Vagina (tissue), 2 donors: ENCODE measurements at regions not wholly inside any gene's neighbourhood (a gene's known extent, or its start where the extent isn't known, plus 50 kb on each side); places are given as distances from the start of the nearest gene placed in this dataset.

ENCODE experiments used
- DNase-seq, 2 donors: peaks; one replicate each; pipeline ENCODE4 v3.0.0-alpha.2; 2017; ENCODE audit errors: extremely low spot score in 2 of 2
- H3K27ac ChIP-seq: fragments of 200-600 bp; sonication (generic); one replicate; pipeline ENCODE4 v1.5.1; 2019
- H3K27me3 ChIP-seq: fragments of 200-600 bp; sonication (generic); one replicate; pipeline ENCODE4 v1.5.1; 2019
- H3K36me3 ChIP-seq, 2 donors: fragments of 200-600 bp; sonication (generic); one replicate each; pipeline ENCODE4 v1.5.1; 2017 to 2019
- H3K4me1 ChIP-seq: fragments of 200-600 bp; sonication (generic); one replicate; pipeline ENCODE4 v1.5.1; 2019
- H3K4me3 ChIP-seq, 2 donors: fragments of 200-600 bp; sonication (generic); 1 replicate in 1 of 2; 2 replicates in 1 of 2; pipeline ENCODE4 v1.5.1; 2016 to 2019
- H3K9me3 ChIP-seq: fragments of 200-600 bp; sonication (generic); one replicate; pipeline ENCODE4 v1.5.1; 2019
- POLR2A ChIP-seq, 2 donors: fragments of 450-650 bp; IDR thresholded peaks; one replicate each; pipeline ENCODE4 v1.6.1; 2017; ENCODE audit warnings: antibody characterized with exemption in 2 of 2, mild to moderate bottlenecking in 2 of 2, moderate library complexity in 2 of 2
- POLR2AphosphoS5 ChIP-seq, 2 donors: sonication (generic); formaldehyde crosslinking; IDR thresholded peaks; one replicate each; pipeline ENCODE4 v1.9.0; 2017; ENCODE audit warnings: antibody characterized with exemption in 2 of 2, mild to moderate bottlenecking in 2 of 2, low read depth in 1 of 2; ENCODE audit not compliant: insufficient read depth in 1 of 2
- intact Hi-C: fragments of 100-400 bp; cut with DNase I; formaldehyde crosslinking; loops from one replicate; pipeline ENCODE4 v1.15.1; 2023
- TF ChIP-seq, protein P1 (sequence below), 3 experiments: fragments of 450-650 bp in 2 of 3; fragments of 200-600 bp in 1 of 3; sonication (generic) in 1 of 3; IDR thresholded peaks; one replicate each; pipeline ENCODE4 v1.5.1; 2017 to 2019; ENCODE audit warnings: antibody characterized with exemption in 3 of 3, mild to moderate bottlenecking in 2 of 3, moderate library complexity in 2 of 3

- no peak for DNase-seq
- Histone ChIP-seq H3K9me3 (no peaks in the 10 kb centered on the region), H3K36me3 (no peaks in the 10 kb centered on the region), H3K4me3 (no peak overlapping the region), H3K27ac (no peak overlapping the region), H3K27me3 (no peaks in the 10 kb centered on the region), H3K4me1 (no peaks in the 10 kb centered on the region)
- intact Hi-C loops: no loop called here
- TF ChIP-seq, protein P1, sequence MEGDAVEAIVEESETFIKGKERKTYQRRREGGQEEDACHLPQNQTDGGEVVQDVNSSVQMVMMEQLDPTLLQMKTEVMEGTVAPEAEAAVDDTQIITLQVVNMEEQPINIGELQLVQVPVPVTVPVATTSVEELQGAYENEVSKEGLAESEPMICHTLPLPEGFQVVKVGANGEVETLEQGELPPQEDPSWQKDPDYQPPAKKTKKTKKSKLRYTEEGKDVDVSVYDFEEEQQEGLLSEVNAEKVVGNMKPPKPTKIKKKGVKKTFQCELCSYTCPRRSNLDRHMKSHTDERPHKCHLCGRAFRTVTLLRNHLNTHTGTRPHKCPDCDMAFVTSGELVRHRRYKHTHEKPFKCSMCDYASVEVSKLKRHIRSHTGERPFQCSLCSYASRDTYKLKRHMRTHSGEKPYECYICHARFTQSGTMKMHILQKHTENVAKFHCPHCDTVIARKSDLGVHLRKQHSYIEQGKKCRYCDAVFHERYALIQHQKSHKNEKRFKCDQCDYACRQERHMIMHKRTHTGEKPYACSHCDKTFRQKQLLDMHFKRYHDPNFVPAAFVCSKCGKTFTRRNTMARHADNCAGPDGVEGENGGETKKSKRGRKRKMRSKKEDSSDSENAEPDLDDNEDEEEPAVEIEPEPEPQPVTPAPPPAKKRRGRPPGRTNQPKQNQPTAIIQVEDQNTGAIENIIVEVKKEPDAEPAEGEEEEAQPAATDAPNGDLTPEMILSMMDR (IDR thresholded peaks at IDR 0.05): no peak
- TF ChIP-seq POLR2A (IDR thresholded peaks at IDR 0.05): no peak
- TF ChIP-seq POLR2AphosphoS5 (IDR thresholded peaks at IDR 0.05; ENCODE audit: insufficient read depth in 1 of 2, low read depth in 1 of 2): no peak
Measured at GRCh38 chr3:34388830-34389229, 590.4 kb downstream of the PDCD6IP start.

GRCh38 chr3:34394978-34395748 is 596.7 kb downstream of the PDCD6IP start:
- intact Hi-C loops: no loop called here
- no peaks in the 10 kb centered on the region for H3K4me1 ChIP-seq
- no peak for TF ChIP-seq POLR2AphosphoS5 (IDR thresholded peaks at IDR 0.05; ENCODE audit: insufficient read depth in 1 of 2, low read depth in 1 of 2)
- TF ChIP-seq, protein P1 (IDR thresholded peaks at IDR 0.05): no peak
- TF ChIP-seq POLR2A (IDR thresholded peaks at IDR 0.05): no peak

GRCh38 chr3:34396288-34396687 is 597.9 kb downstream of the PDCD6IP start:
- H3K4me3 ChIP-seq: no peak overlapping the region
- no peak for DNase-seq
- H3K4me1 ChIP-seq: no peaks in the 10 kb centered on the region
- intact Hi-C loops: no loop called here
- no peaks in the 10 kb centered on the region for H3K36me3 ChIP-seq
- no peaks in the 10 kb centered on the region for H3K27me3 ChIP-seq
- TF ChIP-seq POLR2A (IDR thresholded peaks at IDR 0.05): no peak
- TF ChIP-seq POLR2AphosphoS5 (IDR thresholded peaks at IDR 0.05; ENCODE audit: insufficient read depth in 1 of 2, low read depth in 1 of 2): no peak
- TF ChIP-seq, protein P1 (IDR thresholded peaks at IDR 0.05): no peak
- no peak overlapping the region for H3K27ac ChIP-seq
- H3K9me3 ChIP-seq: no peaks in the 10 kb centered on the region

More at GRCh38 chr3:34394978-34395748, 596.7 kb downstream of the PDCD6IP start:
- H3K4me3 ChIP-seq: no peak overlapping the region
- H3K36me3 ChIP-seq: no peaks in the 10 kb centered on the region
- no peak for DNase-seq
- H3K9me3 ChIP-seq: no peaks in the 10 kb centered on the region
- H3K27ac ChIP-seq: no peak overlapping the region
- H3K27me3 ChIP-seq: no peaks in the 10 kb centered on the region

GRCh38 chr3:34396956-34397355 is 598.5 kb downstream of the PDCD6IP start:
- Histone ChIP-seq H3K4me1 (no peaks in the 10 kb centered on the region), H3K36me3 (no peaks in the 10 kb centered on the region), H3K9me3 (no peaks in the 10 kb centered on the region), H3K27me3 (no peaks in the 10 kb centered on the region), H3K27ac (no peak overlapping the region), H3K4me3 (no peak overlapping the region)
- TF ChIP-seq POLR2A (IDR thresholded peaks at IDR 0.05) (no peak), POLR2AphosphoS5 (IDR thresholded peaks at IDR 0.05; ENCODE audit: insufficient read depth in 1 of 2, low read depth in 1 of 2) (no peak)
- TF ChIP-seq, protein P1 (IDR thresholded peaks at IDR 0.05): no peak
- DNase-seq: no peak
- intact Hi-C loops: no loop called here

GRCh38 chr3:34399401-34399800 is 601.0 kb downstream of the PDCD6IP start:
- no peaks in the 10 kb centered on the region for H3K27me3 ChIP-seq
- no peaks in the 10 kb centered on the region for H3K9me3 ChIP-seq
- H3K4me3 ChIP-seq: no peak overlapping the region
- H3K27ac ChIP-seq: no peak overlapping the region
- intact Hi-C loops: no loop called here
- TF ChIP-seq POLR2AphosphoS5 (IDR thresholded peaks at IDR 0.05; ENCODE audit: insufficient read depth in 1 of 2, low read depth in 1 of 2) (no peak), POLR2A (IDR thresholded peaks at IDR 0.05) (no peak)
- TF ChIP-seq, protein P1 (IDR thresholded peaks at IDR 0.05): no peak
- no peak for DNase-seq
- no peaks in the 10 kb centered on the region for H3K4me1 ChIP-seq
- no peaks in the 10 kb centered on the region for H3K36me3 ChIP-seq
